ENCODE measurements at regions not wholly inside any gene's neighbourhood (a gene's known extent, or its start where the extent isn't known, plus 50 kb on each side); places are given as distances from the start of the nearest gene placed in this dataset.

GRCh38 chr6:85112540-85112939 lies 337.3 kb upstream of the NT5E start:
- no peak for TF ChIP-seq EZH2phosphoT487 (IDR thresholded peaks at IDR 0.05; ENCODE audit: insufficient read depth, low read depth)
- TF ChIP-seq EZH2 (IDR thresholded peaks at IDR 0.05; ENCODE audit: insufficient read depth, poor library complexity, severe bottlenecking) = no peak
